A673 (cell line): ENCODE measurements at regions not wholly inside any gene's neighbourhood (a gene's known extent, or its start where the extent isn't known, plus 50 kb on each side); places are given as distances from the start of the nearest gene placed in this dataset.

Experiments used
- BruUV-seq: library from RNA; stranded (reverse); fragments of 400-500 nt; replicated peaks from 2 replicates; lab custom pipeline; 2021; lab: Mats Ljungman, UMichigan
- CTCF ChIA-PET: fragments of 300-600 bp; sonication (Branson Sonifier 250); formaldehyde crosslinking; loops from one replicate; lab custom pipeline; 2022; ENCODE audit warnings: antibody characterized with exemption; lab: Charles Lee
- POLR2A ChIA-PET: fragments of 300-600 bp; sonication (Branson Sonifier 250); formaldehyde crosslinking; loops from one replicate; lab custom pipeline; 2022; ENCODE audit warnings: antibody characterized with exemption; ENCODE audit not compliant: low non-redundant PET; lab: Charles Lee
- DNase-seq: peaks from one replicate; pipeline ENCODE4 v3.0.0-alpha.2; 2015; ENCODE audit warnings: low spot score
- H3K27ac ChIP-seq: fragments of 200-600 bp; sonication (generic); 2 replicates; pipeline ENCODE4 v1.5.1; 2016; ENCODE audit warnings: mixed run types, low read depth, mild to moderate bottlenecking, mixed read lengths, antibody characterized with exemption, low read length; ENCODE audit not compliant: poor library complexity, severe bottlenecking
- H3K27me3 ChIP-seq: fragments of 200-600 bp; sonication (generic); replicated peaks from 2 replicates; pipeline ENCODE4 v1.6.1; 2017; ENCODE audit warnings: mixed run types, low read depth, mild to moderate bottlenecking, mixed read lengths, antibody characterized with exemption, low read length; ENCODE audit not compliant: insufficient read depth, poor library complexity
- H3K36me3 ChIP-seq: fragments of 200-600 bp; sonication (generic); 2 replicates; pipeline ENCODE4 v1.6.1; 2016; ENCODE audit warnings: mixed run types, mild to moderate bottlenecking, mixed read lengths, antibody characterized with exemption, low read length; ENCODE audit not compliant: insufficient read depth, poor library complexity, severe bottlenecking
- H3K4me1 ChIP-seq: fragments of 200-600 bp; sonication (generic); 2 replicates; pipeline ENCODE4 v1.6.1; 2017; ENCODE audit warnings: mixed run types, mild to moderate bottlenecking, mixed read lengths, antibody characterized with exemption, low read length; ENCODE audit not compliant: insufficient read depth, poor library complexity, severe bottlenecking
- H3K4me3 ChIP-seq: fragments of 200-600 bp; sonication (generic); 2 replicates; pipeline ENCODE4 v1.5.1; 2016; ENCODE audit warnings: low read depth, mixed run types, mild to moderate bottlenecking, mixed read lengths, low read length; ENCODE audit not compliant: poor library complexity, severe bottlenecking
- H3K9me3 ChIP-seq: fragments of 200-600 bp; sonication (generic); 2 replicates; pipeline ENCODE4 v1.6.1; 2016; ENCODE audit warnings: mixed run types, low read depth, mild to moderate bottlenecking, mixed read lengths, antibody characterized with exemption, low read length; ENCODE audit not compliant: poor library complexity, severe bottlenecking
- CTCF ChIP-seq: fragments of 300-800, 200-600 bp; sonication (generic); conservative IDR thresholded peaks from 2 replicates; pipeline ENCODE4 v1.5.1; 2017; ENCODE audit warnings: low read depth, mild to moderate bottlenecking, antibody characterized with exemption, low read length, moderate library complexity, mixed read lengths
- EZH2 ChIP-seq: fragments of 200-600 bp; sonication (generic); IDR thresholded peaks from 2 replicates; pipeline ENCODE4 v1.6.1; 2017; ENCODE audit warnings: borderline replicate concordance, low read depth, mild to moderate bottlenecking, mixed read lengths, antibody characterized with exemption, low read length; ENCODE audit not compliant: poor library complexity, severe bottlenecking
- intact Hi-C: fragments of 100-400 bp; cut with micrococcal nuclease; formaldehyde crosslinking; loops from one replicate; pipeline ENCODE4 v1.10.0; 2022; ENCODE audit not compliant: unreplicated experiment

- no peak overlapping the region for H3K4me3 ChIP-seq
- ChIA-PET CTCF (no interaction called here), POLR2A (no interaction called here)
- no peak for DNase-seq
- no peaks in the 10 kb centered on the region for H3K9me3 ChIP-seq
- no peak for TF ChIP-seq CTCF
- no peak for TF ChIP-seq EZH2
- H3K27me3 ChIP-seq: peaks cover 15% of the 10 kb centered on the region
- H3K4me1 ChIP-seq: no peaks in the 10 kb centered on the region
- no peak overlapping the region for H3K27ac ChIP-seq
- H3K36me3 ChIP-seq: no peaks in the 10 kb centered on the region
- BruUV-seq: no TSS peak
- intact Hi-C loops: no loop called here
These were observed 279.5 kb downstream of the NDUFA10 start for GRCh38 chr2:239745386-239746227.

GRCh38 chr2:239744706-239745340 is 280.3 kb downstream of the NDUFA10 start:
- H3K9me3 ChIP-seq: no peaks in the 10 kb centered on the region
- no peak for TF ChIP-seq EZH2
- no peak for TF ChIP-seq CTCF
- no peak overlapping the region for H3K4me3 ChIP-seq
- H3K27ac ChIP-seq: no peak overlapping the region
- DNase-seq: no peak
- peaks cover 21% of the 10 kb centered on the region for H3K27me3 ChIP-seq
- intact Hi-C loops: no loop called here
- CTCF ChIA-PET: no interaction called here
- H3K4me1 ChIP-seq: no peaks in the 10 kb centered on the region
- POLR2A ChIA-PET: no interaction called here
- H3K36me3 ChIP-seq: no peaks in the 10 kb centered on the region
- BruUV-seq: no TSS peak

GRCh38 chr2:239743206-239743605 is 281.9 kb downstream of the NDUFA10 start:
- no peaks in the 10 kb centered on the region for H3K36me3 ChIP-seq
- intact Hi-C loops: no loop called here
- no peak for DNase-seq
- ChIA-PET CTCF (no interaction called here), POLR2A (interaction anchor here (0.7 kb wide), 1 partner anchor 42 kb away, joined by 4 read pairs; no protein-coding TSS in a partner anchor)
- no peak for TF ChIP-seq EZH2
- TF ChIP-seq CTCF: no peak
- H3K9me3 ChIP-seq: no peaks in the 10 kb centered on the region
- no peaks in the 10 kb centered on the region for H3K4me1 ChIP-seq
- no peak overlapping the region for H3K27ac ChIP-seq
- H3K27me3 ChIP-seq: peaks cover 21% of the 10 kb centered on the region
- BruUV-seq: no TSS peak
- H3K4me3 ChIP-seq: no peak overlapping the region
